Fibroblast of peridontal ligament (primary cell): ENCODE measurements at regions not wholly inside any gene's neighbourhood (a gene's known extent, or its start where the extent isn't known, plus 50 kb on each side); places are given as distances from the start of the nearest gene placed in this dataset.
A peak's percentile ranks its signal among the peaks of the same experiment; 100 is the strongest.
"Not testable (repeated sequence)": the region's sequence is repeated elsewhere in the genome, so short reads cannot be mapped to it uniquely, and the experiment has no call there.

Source experiments
- DNase-seq: peaks from one replicate; pipeline ENCODE4 v3.0.0-alpha.2; 2010; ENCODE audit errors: extremely low read depth

GRCh38 chr3:132987396-132987795 is 50.8 kb upstream of the TMEM108 start:
- DNase-seq, result no peak

- DNase-seq, result no peak
These were observed 54.0 kb upstream of the TMEM108 start for GRCh38 chr3:132984181-132984580.

GRCh38 chr3:132983143-132983770 is 54.9 kb upstream of the TMEM108 start:
- no peak for DNase-seq

GRCh38 chr3:132981719-132982118 is 56.5 kb upstream of the TMEM108 start:
- DNase-seq, result no peak

GRCh38 chr3:132980102-132980501 is 58.1 kb upstream of the TMEM108 start:
- no peak for DNase-seq

GRCh38 chr3:132979606-132980005 is 58.6 kb upstream of the TMEM108 start:
- DNase-seq, result no peak

- DNase-seq, result not testable (repeated sequence)
These were observed 59.2 kb upstream of the TMEM108 start for GRCh38 chr3:132978946-132979345.

- no peak for DNase-seq
These were observed 59.7 kb upstream of the TMEM108 start for GRCh38 chr3:132978464-132978863.

- no peak for DNase-seq
These were observed 64.1 kb upstream of the TMEM108 start for GRCh38 chr3:132974097-132974496.

- DNase-seq, result no peak
These were observed 64.8 kb upstream of the TMEM108 start for GRCh38 chr3:132973441-132973840.

GRCh38 chr3:132972333-132972732 is 65.9 kb upstream of the TMEM108 start:
- peak; percentile 6 for DNase-seq

- no peak for DNase-seq
These were observed 71.8 kb upstream of the TMEM108 start for GRCh38 chr3:132966374-132966773.

- DNase-seq, result no peak
These were observed 73.9 kb upstream of the TMEM108 start for GRCh38 chr3:132964266-132964665.

- DNase-seq, result no peak
These were observed 74.4 kb upstream of the TMEM108 start for GRCh38 chr3:132963786-132964185.

GRCh38 chr3:132961991-132962390 is 76.2 kb upstream of the TMEM108 start:
- DNase-seq, result no peak

- no peak for DNase-seq
These were observed 84.5 kb upstream of the TMEM108 start for GRCh38 chr3:132953683-132954082.

- no peak for DNase-seq
These were observed 110.3 kb upstream of the TMEM108 start for GRCh38 chr3:132927896-132928295.

- no peak for DNase-seq
These were observed 112.1 kb upstream of the TMEM108 start for GRCh38 chr3:132926098-132926497.

- DNase-seq, result no peak
These were observed 112.8 kb upstream of the TMEM108 start for GRCh38 chr3:132925256-132925930.

GRCh38 chr3:132916096-132916495 is 122.1 kb upstream of the TMEM108 start:
- DNase-seq, result peak; percentile 75

- DNase-seq, result no peak
These were observed 125.8 kb upstream of the TMEM108 start for GRCh38 chr3:132912416-132912753.

GRCh38 chr3:132911741-132912415 is 126.3 kb upstream of the TMEM108 start:
- DNase-seq, result peak; percentile 79

GRCh38 chr3:132907293-132907692 is 130.9 kb upstream of the TMEM108 start:
- no peak for DNase-seq
